Panc1 (cell line): ENCODE measurements at regions not wholly inside any gene's neighbourhood (a gene's known extent, or its start where the extent isn't known, plus 50 kb on each side); places are given as distances from the start of the nearest gene placed in this dataset.

Experiments
- ATAC-seq: fragments of 200-7000 bp; cut with Tn5 transposase; 2 replicates; pipeline ENCODE4 v1.9.1; 2020; ENCODE audit warnings: mild to moderate bottlenecking, moderate library complexity
- BruUV-seq: library from RNA; stranded (reverse); fragments of 400-500 nt; replicated peaks from 2 replicates; lab custom pipeline; 2021; lab: Mats Ljungman, UMichigan
- CTCF ChIA-PET: fragments of 300-600 bp; sonication (Branson Sonifier 250); formaldehyde crosslinking; loops from one replicate; lab custom pipeline; 2022; ENCODE audit warnings: antibody characterized with exemption; lab: Charles Lee
- POLR2A ChIA-PET: fragments of 300-600 bp; sonication (Branson Sonifier 250); formaldehyde crosslinking; loops from one replicate; lab custom pipeline; 2022; ENCODE audit warnings: antibody characterized with exemption; lab: Charles Lee
- DNase-seq: peaks from one replicate; pipeline ENCODE4 v3.0.0-alpha.2; 2010; ENCODE audit warnings: low read depth, low spot score
- H3K27ac ChIP-seq: 2 replicates; pipeline ENCODE4 v1.5.1; 2011; ENCODE audit warnings: mild to moderate bottlenecking, low read length, inconsistent platforms
- H3K27me3 ChIP-seq: fragments of 200-500 bp; sonication (Bioruptor generic); 2 replicates; pipeline ENCODE4 v1.6.0; 2014; ENCODE audit warnings: low read length, inconsistent platforms; ENCODE audit not compliant: control insufficient read depth, insufficient read depth
- H3K36me3 ChIP-seq: fragments of 200-500 bp; sonication (Bioruptor generic); 2 replicates; pipeline ENCODE4 v1.5.1; 2014; ENCODE audit warnings: inconsistent platforms, mild to moderate bottlenecking, low read length, moderate library complexity; ENCODE audit not compliant: control insufficient read depth, insufficient read depth
- H3K4me1 ChIP-seq: 2 replicates; pipeline ENCODE4 v1.5.1; 2011; ENCODE audit warnings: inconsistent platforms, mild to moderate bottlenecking, low read length, moderate library complexity; ENCODE audit not compliant: control insufficient read depth, insufficient read depth
- H3K4me3 ChIP-seq, 2 experiments: 2 replicates each; pipeline ENCODE4 v1.5.1; 2011 to 2012; ENCODE audit warnings: low read depth in 2 of 2, low read length in 2 of 2, mild to moderate bottlenecking in 2 of 2, inconsistent platforms in 1 of 2, moderate library complexity in 1 of 2
- H3K9me3 ChIP-seq: fragments of 200-500 bp; sonication (Bioruptor generic); 2 replicates; pipeline ENCODE4 v1.5.1; 2014; ENCODE audit warnings: low read depth, mild to moderate bottlenecking, inconsistent platforms, low read length, moderate library complexity; ENCODE audit not compliant: control insufficient read depth, insufficient read depth
- POLR2AphosphoS5 ChIP-seq: IDR thresholded peaks from 2 replicates; pipeline ENCODE4 v1.6.1; 2012; ENCODE audit warnings: mild to moderate bottlenecking, low read depth, low read length, moderate library complexity
- REST ChIP-seq, 2 experiments: IDR thresholded peaks; 2 replicates each; pipeline ENCODE4 v1.6.1; 2011 to 2012; ENCODE audit warnings: low read depth in 2 of 2, control low read depth in 1 of 2, low read length in 1 of 2, mild to moderate bottlenecking in 1 of 2, moderate library complexity in 1 of 2; ENCODE audit not compliant: insufficient read depth in 1 of 2
- SIN3A ChIP-seq: IDR thresholded peaks from 2 replicates; pipeline ENCODE4 v1.6.1; 2012; ENCODE audit warnings: low read depth, mild to moderate bottlenecking, low read length, moderate library complexity, borderline replicate concordance; ENCODE audit not compliant: insufficient read depth
- TCF7L2 ChIP-seq: IDR thresholded peaks from 2 replicates; pipeline ENCODE4 v1.6.1; 2011; ENCODE audit warnings: mild to moderate bottlenecking, low read depth, low read length, inconsistent platforms
- in situ Hi-C: cut with HindIII; loops from 2 replicates; pipeline ENCODE4 v1.10.0; 2016; ENCODE audit warnings: low sequenced_read_pairs, low pct_unique_long_range_greater_than_20kb
- intact Hi-C: fragments of 100-400 bp; cut with micrococcal nuclease; formaldehyde crosslinking; loops from one replicate; pipeline ENCODE4 v1.10.0; 2022; ENCODE audit not compliant: unreplicated experiment
- TF ChIP-seq, protein P1 (sequence below): fragments of 450-650 bp; IDR thresholded peaks from 2 replicates; pipeline ENCODE4 v1.5.1; 2017; ENCODE audit warnings: mild to moderate bottlenecking

GRCh38 chr12:88921434-88921833 lies 341.2 kb upstream of the KITLG start:
- ChIA-PET CTCF (no interaction called here), POLR2A (no interaction called here)
- ATAC-seq = no peak
- in situ Hi-C loops (no loop called here), intact Hi-C loops (no loop called here)
- no peak for TF ChIP-seq SIN3A
- Histone ChIP-seq H3K4me3 (no peak overlapping the region), H3K27me3 (no peaks in the 10 kb centered on the region), H3K27ac (no peak overlapping the region), H3K4me1 (peaks cover 6% of the 10 kb centered on the region), H3K9me3 (no peaks in the 10 kb centered on the region), H3K36me3 (no peaks in the 10 kb centered on the region; the same call in 1 of the 2 replicates)
- BruUV-seq = no TSS peak
- no peak for DNase-seq

GRCh38 chr12:88918161-88918560 lies 337.9 kb upstream of the KITLG start:
- Histone ChIP-seq H3K36me3 (no peaks in the 10 kb centered on the region; the same call in 1 of the 2 replicates), H3K9me3 (peaks cover 3% of the 10 kb centered on the region; the same call in 1 of the 2 replicates), H3K27me3 (no peaks in the 10 kb centered on the region), H3K27ac (no peak overlapping the region), H3K4me1 (no peaks in the 10 kb centered on the region), H3K4me3 (no peak overlapping the region)
- ATAC-seq (no peak), DNase-seq (no peak)
- no TSS peak for BruUV-seq
- TF ChIP-seq POLR2AphosphoS5 (no peak), SIN3A (no peak), TCF7L2 (no peak), REST (IDR thresholded peaks at IDR 0.05; ENCODE audit: insufficient read depth in 1 of 2, low read depth in 2 of 2, low read length in 1 of 2) (no peak)
- TF ChIP-seq, protein P1, sequence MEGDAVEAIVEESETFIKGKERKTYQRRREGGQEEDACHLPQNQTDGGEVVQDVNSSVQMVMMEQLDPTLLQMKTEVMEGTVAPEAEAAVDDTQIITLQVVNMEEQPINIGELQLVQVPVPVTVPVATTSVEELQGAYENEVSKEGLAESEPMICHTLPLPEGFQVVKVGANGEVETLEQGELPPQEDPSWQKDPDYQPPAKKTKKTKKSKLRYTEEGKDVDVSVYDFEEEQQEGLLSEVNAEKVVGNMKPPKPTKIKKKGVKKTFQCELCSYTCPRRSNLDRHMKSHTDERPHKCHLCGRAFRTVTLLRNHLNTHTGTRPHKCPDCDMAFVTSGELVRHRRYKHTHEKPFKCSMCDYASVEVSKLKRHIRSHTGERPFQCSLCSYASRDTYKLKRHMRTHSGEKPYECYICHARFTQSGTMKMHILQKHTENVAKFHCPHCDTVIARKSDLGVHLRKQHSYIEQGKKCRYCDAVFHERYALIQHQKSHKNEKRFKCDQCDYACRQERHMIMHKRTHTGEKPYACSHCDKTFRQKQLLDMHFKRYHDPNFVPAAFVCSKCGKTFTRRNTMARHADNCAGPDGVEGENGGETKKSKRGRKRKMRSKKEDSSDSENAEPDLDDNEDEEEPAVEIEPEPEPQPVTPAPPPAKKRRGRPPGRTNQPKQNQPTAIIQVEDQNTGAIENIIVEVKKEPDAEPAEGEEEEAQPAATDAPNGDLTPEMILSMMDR = no peak
- in situ Hi-C loops (no loop called here), intact Hi-C loops (no loop called here)
- ChIA-PET POLR2A (no interaction called here), CTCF (no interaction called here)

DNA sequence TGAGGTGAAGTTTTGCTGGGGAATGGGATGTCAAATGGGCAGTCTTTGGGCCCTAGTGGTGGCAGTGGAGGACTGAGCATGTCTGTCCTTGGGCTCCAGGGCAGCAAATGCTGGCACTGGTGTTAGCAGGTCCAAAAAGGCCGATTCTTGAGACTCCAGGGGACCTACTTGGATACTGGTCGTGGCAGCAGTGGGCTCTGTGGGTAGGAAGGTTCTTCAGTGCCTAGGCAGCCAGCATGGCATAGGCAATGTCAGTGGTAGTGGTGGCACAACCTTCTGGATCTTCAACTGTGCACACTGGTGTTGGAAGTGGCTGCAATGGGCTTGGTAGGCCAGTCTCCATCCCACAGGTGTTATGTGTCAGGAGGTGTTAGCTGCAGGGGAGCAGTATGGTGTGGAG lies 334.7 kb upstream of the KITLG start:
- intact Hi-C loops = no loop called here
- Histone ChIP-seq H3K36me3 (no peaks in the 10 kb centered on the region), H3K27me3 (no peaks in the 10 kb centered on the region), H3K4me1 (no peaks in the 10 kb centered on the region), H3K27ac (no peak overlapping the region), H3K4me3 (no peak overlapping the region), H3K9me3 (peaks cover 3% of the 10 kb centered on the region; the same call in 1 of the 2 replicates)
- BruUV-seq = no TSS peak
- POLR2A ChIA-PET = no interaction called here
- ATAC-seq (no peak), DNase-seq (no peak)
- CTCF ChIA-PET = no interaction called here
- no peak for TF ChIP-seq TCF7L2
- TF ChIP-seq REST (IDR thresholded peaks at IDR 0.05; ENCODE audit: insufficient read depth in 1 of 2, low read depth in 2 of 2, low read length in 1 of 2) = no peak
- TF ChIP-seq SIN3A = no peak
- TF ChIP-seq POLR2AphosphoS5 = no peak
- TF ChIP-seq, protein P1 = no peak
- in situ Hi-C loops = no loop called here
